GM23338 (cell line): ENCODE measurements at regions not wholly inside any gene's neighbourhood (a gene's known extent, or its start where the extent isn't known, plus 50 kb on each side); places are given as distances from the start of the nearest gene placed in this dataset.

Experiments used
- CREB1 ChIP-seq: fragments of 250-450 bp; sonication (Bioruptor Pico); IDR thresholded peaks from 2 replicates; pipeline ENCODE4 v1.5.0; 2020; ENCODE audit warnings: low read depth, mild to moderate bottlenecking, moderate library complexity
- EZH2 ChIP-seq: fragments of 200-600 bp; sonication (generic); IDR thresholded peaks from one replicate; pipeline ENCODE4 v1.8.0; 2017; ENCODE audit warnings: antibody characterized with exemption, mild to moderate bottlenecking, low read depth; ENCODE audit not compliant: unreplicated experiment
- POLR2AphosphoS5 ChIP-seq: IDR thresholded peaks from 2 replicates; pipeline ENCODE4 v1.6.1; 2016; ENCODE audit warnings: antibody characterized with exemption, low read depth
- STAT1 ChIP-seq: IDR thresholded peaks from one replicate; pipeline ENCODE4 v1.6.1; 2016; ENCODE audit warnings: antibody characterized with exemption; ENCODE audit not compliant: unreplicated experiment
- TF ChIP-seq, protein P1 (sequence below): fragments of 250-450 bp; sonication (Bioruptor Pico); IDR thresholded peaks from 2 replicates; pipeline ENCODE4 v1.5.0; 2020; ENCODE audit warnings: mild to moderate bottlenecking, moderate library complexity
- TF ChIP-seq, protein P2 (sequence below): IDR thresholded peaks from 2 replicates; pipeline ENCODE4 v1.6.1; 2016; ENCODE audit warnings: antibody characterized with exemption
- TF ChIP-seq, protein P3 (sequence below), 2 experiments: fragments of 200-600 bp in 1 of 2; sonication (generic) in 1 of 2; conservative IDR thresholded peaks; 2 replicates each; pipeline versions ENCODE4 v1.5.1 to v1.6.1; 2016 to 2017; ENCODE audit warnings: antibody characterized with exemption in 2 of 2, low read depth in 2 of 2, mild to moderate bottlenecking in 2 of 2, moderate library complexity in 1 of 2

DNA sequence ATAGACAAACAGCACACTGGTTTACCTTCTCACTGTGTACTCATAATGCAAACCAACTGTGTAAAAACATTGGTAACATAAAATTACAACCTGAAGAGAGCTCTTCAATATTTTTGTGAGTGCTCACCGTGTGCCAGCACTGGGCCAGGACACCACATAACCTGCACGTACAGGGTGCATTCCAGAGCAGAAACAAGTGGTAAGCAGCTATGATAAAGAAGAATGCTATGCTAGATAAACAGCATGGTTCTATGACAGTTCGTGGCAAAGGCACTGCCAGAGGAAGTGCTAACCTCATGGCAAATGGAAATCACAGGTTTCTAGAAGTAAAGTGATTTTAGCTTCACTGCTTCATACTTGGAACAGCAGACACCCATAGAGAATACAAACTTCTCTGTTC is 343.5 kb downstream of the MTX2 start (continued):
- TF ChIP-seq, protein P1, sequence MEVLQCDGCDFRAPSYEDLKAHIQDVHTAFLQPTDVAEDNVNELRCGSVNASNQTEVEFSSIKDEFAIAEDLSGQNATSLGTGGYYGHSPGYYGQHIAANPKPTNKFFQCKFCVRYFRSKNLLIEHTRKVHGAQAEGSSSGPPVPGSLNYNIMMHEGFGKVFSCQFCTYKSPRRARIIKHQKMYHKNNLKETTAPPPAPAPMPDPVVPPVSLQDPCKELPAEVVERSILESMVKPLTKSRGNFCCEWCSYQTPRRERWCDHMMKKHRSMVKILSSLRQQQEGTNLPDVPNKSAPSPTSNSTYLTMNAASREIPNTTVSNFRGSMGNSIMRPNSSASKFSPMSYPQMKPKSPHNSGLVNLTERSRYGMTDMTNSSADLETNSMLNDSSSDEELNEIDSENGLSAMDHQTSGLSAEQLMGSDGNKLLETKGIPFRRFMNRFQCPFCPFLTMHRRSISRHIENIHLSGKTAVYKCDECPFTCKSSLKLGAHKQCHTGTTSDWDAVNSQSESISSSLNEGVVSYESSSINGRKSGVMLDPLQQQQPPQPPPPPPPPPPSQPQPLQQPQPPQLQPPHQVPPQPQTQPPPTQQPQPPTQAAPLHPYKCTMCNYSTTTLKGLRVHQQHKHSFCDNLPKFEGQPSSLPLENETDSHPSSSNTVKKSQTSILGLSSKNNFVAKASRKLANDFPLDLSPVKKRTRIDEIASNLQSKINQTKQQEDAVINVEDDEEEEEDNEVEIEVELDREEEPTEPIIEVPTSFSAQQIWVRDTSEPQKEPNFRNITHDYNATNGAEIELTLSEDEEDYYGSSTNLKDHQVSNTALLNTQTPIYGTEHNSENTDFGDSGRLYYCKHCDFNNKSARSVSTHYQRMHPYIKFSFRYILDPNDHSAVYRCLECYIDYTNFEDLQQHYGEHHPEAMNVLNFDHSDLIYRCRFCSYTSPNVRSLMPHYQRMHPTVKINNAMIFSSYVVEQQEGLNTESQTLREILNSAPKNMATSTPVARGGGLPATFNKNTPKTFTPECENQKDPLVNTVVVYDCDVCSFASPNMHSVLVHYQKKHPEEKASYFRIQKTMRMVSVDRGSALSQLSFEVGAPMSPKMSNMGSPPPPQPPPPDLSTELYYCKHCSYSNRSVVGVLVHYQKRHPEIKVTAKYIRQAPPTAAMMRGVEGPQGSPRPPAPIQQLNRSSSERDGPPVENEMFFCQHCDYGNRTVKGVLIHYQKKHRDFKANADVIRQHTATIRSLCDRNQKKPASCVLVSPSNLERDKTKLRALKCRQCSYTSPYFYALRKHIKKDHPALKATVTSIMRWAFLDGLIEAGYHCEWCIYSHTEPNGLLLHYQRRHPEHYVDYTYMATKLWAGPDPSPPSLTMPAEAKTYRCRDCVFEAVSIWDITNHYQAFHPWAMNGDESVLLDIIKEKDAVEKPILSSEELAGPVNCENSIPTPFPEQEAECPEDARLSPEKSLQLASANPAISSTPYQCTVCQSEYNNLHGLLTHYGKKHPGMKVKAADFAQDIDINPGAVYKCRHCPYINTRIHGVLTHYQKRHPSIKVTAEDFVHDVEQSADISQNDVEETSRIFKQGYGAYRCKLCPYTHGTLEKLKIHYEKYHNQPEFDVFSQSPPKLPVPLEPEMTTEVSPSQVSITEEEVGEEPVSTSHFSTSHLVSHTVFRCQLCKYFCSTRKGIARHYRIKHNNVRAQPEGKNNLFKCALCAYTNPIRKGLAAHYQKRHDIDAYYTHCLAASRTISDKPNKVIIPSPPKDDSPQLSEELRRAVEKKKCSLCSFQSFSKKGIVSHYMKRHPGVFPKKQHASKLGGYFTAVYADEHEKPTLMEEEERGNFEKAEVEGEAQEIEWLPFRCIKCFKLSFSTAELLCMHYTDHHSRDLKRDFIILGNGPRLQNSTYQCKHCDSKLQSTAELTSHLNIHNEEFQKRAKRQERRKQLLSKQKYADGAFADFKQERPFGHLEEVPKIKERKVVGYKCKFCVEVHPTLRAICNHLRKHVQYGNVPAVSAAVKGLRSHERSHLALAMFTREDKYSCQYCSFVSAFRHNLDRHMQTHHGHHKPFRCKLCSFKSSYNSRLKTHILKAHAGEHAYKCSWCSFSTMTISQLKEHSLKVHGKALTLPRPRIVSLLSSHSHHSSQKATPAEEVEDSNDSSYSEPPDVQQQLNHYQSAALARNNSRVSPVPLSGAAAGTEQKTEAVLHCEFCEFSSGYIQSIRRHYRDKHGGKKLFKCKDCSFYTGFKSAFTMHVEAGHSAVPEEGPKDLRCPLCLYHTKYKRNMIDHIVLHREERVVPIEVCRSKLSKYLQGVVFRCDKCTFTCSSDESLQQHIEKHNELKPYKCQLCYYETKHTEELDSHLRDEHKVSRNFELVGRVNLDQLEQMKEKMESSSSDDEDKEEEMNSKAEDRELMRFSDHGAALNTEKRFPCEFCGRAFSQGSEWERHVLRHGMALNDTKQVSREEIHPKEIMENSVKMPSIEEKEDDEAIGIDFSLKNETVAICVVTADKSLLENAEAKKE (CRISPR knock-in tag) = no peak
- TF ChIP-seq, protein P2, sequence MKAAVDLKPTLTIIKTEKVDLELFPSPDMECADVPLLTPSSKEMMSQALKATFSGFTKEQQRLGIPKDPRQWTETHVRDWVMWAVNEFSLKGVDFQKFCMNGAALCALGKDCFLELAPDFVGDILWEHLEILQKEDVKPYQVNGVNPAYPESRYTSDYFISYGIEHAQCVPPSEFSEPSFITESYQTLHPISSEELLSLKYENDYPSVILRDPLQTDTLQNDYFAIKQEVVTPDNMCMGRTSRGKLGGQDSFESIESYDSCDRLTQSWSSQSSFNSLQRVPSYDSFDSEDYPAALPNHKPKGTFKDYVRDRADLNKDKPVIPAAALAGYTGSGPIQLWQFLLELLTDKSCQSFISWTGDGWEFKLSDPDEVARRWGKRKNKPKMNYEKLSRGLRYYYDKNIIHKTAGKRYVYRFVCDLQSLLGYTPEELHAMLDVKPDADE = no peak
- TF ChIP-seq STAT1 (no peak), EZH2 (no peak), POLR2AphosphoS5 (no peak), CREB1 (CRISPR knock-in tag) (no peak)
- TF ChIP-seq, protein P3, sequence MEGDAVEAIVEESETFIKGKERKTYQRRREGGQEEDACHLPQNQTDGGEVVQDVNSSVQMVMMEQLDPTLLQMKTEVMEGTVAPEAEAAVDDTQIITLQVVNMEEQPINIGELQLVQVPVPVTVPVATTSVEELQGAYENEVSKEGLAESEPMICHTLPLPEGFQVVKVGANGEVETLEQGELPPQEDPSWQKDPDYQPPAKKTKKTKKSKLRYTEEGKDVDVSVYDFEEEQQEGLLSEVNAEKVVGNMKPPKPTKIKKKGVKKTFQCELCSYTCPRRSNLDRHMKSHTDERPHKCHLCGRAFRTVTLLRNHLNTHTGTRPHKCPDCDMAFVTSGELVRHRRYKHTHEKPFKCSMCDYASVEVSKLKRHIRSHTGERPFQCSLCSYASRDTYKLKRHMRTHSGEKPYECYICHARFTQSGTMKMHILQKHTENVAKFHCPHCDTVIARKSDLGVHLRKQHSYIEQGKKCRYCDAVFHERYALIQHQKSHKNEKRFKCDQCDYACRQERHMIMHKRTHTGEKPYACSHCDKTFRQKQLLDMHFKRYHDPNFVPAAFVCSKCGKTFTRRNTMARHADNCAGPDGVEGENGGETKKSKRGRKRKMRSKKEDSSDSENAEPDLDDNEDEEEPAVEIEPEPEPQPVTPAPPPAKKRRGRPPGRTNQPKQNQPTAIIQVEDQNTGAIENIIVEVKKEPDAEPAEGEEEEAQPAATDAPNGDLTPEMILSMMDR (conservative IDR thresholded peaks at IDR 0.05; ENCODE audit: low read depth in 2 of 2) = no peak
